Mucosa of stomach (tissue), 1 donor: ENCODE measurements at regions not wholly inside any gene's neighbourhood (a gene's known extent, or its start where the extent isn't known, plus 50 kb on each side); places are given as distances from the start of the nearest gene placed in this dataset.

Source experiments
- H3K27me3 ChIP-seq: one replicate; pipeline ENCODE4 v1.7.0; 2013; ENCODE audit warnings: mild to moderate bottlenecking, low read length; ENCODE audit not compliant: control insufficient read depth, insufficient read depth
- H3K36me3 ChIP-seq: one replicate; pipeline ENCODE4 v1.7.0; 2013; ENCODE audit warnings: low read length; ENCODE audit not compliant: control insufficient read depth, insufficient read depth
- H3K4me1 ChIP-seq: one replicate; pipeline ENCODE4 v1.7.0; 2013; ENCODE audit warnings: mild to moderate bottlenecking, low read length; ENCODE audit not compliant: control insufficient read depth, insufficient read depth
- H3K4me3 ChIP-seq: one replicate; pipeline ENCODE4 v1.7.0; 2013; ENCODE audit warnings: low read length
- H3K9ac ChIP-seq: one replicate; pipeline ENCODE4 v1.7.0; 2013; ENCODE audit warnings: mild to moderate bottlenecking, low read length, moderate library complexity
- H3K9me3 ChIP-seq: one replicate; pipeline ENCODE4 v1.7.0; 2013; ENCODE audit warnings: mild to moderate bottlenecking, low read length, moderate library complexity; ENCODE audit not compliant: control insufficient read depth
- donor health status: Pancreatic carcinoma.

- Histone ChIP-seq H3K9ac (no peak overlapping the region), H3K36me3 (no peaks in the 10 kb centered on the region), H3K4me1 (no peaks in the 10 kb centered on the region), H3K4me3 (no peak overlapping the region), H3K9me3 (no peaks in the 10 kb centered on the region), H3K27me3 (no peaks in the 10 kb centered on the region)
Measured at GRCh38 chr13:22102271-22102670, 431.4 kb downstream of the FGF9 start.

DNA sequence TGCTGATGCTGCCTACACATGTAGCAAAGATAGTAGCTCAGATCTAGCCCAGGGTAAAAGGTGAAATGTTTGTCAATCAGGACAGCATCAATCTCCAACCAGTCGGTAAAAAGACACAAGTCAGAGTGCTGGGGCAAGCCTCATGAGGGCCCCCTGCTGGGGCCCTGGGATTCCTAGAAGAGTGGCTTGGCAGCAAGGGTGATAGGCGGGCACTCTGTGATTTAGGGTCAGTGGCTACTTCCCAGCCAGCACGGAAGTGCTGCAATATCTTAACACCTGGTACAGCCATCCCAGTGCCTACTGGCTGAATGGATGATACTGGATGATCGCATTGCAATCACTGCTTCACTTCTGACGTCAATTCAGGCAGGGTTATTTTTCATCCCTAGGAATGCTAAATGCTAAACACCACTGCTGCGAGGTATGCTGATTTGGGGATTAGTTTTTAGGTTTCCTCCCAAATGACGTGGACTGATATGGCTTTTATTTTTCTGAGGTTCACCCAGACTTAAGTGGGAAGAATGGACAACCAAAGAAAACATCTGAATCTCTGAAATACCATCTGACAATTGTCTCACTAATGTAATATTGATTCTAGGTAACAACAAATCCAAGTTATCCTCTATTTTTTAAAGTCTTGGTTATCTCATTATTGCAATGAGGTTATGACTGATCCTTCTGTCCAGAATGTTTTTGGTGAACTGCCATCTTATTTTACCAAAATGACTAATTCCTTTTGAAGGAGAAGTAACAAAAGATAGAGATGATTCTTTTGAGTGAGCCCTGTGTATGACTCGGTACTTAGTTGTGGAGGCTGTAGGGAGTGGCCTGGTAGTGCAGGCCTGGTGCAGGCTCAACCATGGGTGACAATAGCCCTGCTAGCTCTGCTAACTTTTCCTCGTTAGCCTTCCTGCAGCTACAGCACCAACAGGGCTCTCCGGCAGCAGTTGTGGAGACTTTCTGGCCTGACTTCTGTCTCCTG, 432.5 kb downstream of the FGF9 start:
- Histone ChIP-seq H3K9me3 (no peaks in the 10 kb centered on the region), H3K9ac (no peak overlapping the region), H3K4me3 (no peak overlapping the region), H3K36me3 (no peaks in the 10 kb centered on the region), H3K4me1 (no peaks in the 10 kb centered on the region), H3K27me3 (no peaks in the 10 kb centered on the region)

DNA sequence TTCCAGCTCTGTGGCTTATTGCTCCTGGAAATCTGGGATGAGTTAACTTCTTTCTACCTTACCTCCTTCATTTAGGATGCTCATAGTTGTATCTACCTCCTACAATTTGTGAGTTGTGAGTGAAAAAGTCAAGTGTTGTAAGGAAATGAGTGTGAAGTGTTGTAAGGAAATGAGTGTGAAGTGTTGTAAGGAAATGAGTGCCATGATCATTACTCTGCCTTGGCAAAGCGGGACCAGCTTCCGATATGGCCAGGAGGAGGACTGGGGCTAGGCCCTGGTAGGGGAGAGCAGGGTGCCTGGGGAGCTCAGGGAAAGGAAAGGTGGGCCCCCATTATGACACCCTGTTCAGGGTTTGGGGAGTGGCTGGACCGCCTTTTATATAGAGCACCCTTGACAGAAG, 435.2 kb downstream of the FGF9 start:
- H3K36me3 ChIP-seq = no peaks in the 10 kb centered on the region
- H3K27me3 ChIP-seq = no peaks in the 10 kb centered on the region
- no peak overlapping the region for H3K4me3 ChIP-seq
- no peak overlapping the region for H3K9ac ChIP-seq
- H3K4me1 ChIP-seq = no peaks in the 10 kb centered on the region
- H3K9me3 ChIP-seq = no peaks in the 10 kb centered on the region

DNA sequence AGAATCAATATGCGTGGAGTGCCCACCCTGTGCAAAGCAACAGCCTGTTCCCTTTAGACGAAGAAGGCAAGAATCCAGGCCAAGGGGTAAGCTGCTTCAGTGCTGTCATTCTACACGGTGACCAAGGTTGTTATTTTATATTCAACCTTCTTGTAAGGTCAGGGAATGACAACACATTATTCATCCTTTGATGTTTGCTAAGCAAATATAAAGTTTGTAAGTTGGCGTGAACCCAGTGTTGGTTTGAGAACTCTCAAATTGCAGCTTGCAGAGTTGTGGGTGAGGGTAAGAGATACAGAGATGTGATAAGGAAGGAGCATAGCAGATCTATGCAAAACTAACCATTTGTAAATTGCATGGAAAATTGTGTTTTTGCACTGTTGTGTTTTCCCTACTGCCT, 436.7 kb downstream of the FGF9 start:
- no peak overlapping the region for H3K4me3 ChIP-seq
- no peaks in the 10 kb centered on the region for H3K36me3 ChIP-seq
- H3K4me1 ChIP-seq = no peaks in the 10 kb centered on the region
- no peak overlapping the region for H3K9ac ChIP-seq
- no peaks in the 10 kb centered on the region for H3K9me3 ChIP-seq
- H3K27me3 ChIP-seq = no peaks in the 10 kb centered on the region

- Histone ChIP-seq H3K9ac (no peak overlapping the region), H3K9me3 (no peaks in the 10 kb centered on the region), H3K4me3 (no peak overlapping the region), H3K36me3 (no peaks in the 10 kb centered on the region), H3K27me3 (no peaks in the 10 kb centered on the region), H3K4me1 (no peaks in the 10 kb centered on the region)
Measured at GRCh38 chr13:22108283-22108942, 437.5 kb downstream of the FGF9 start.

- Histone ChIP-seq H3K27me3 (no peaks in the 10 kb centered on the region), H3K4me1 (no peaks in the 10 kb centered on the region), H3K36me3 (no peaks in the 10 kb centered on the region), H3K4me3 (no peak overlapping the region), H3K9me3 (no peaks in the 10 kb centered on the region), H3K9ac (no peak overlapping the region)
Measured at GRCh38 chr13:22108979-22109378, 438.1 kb downstream of the FGF9 start.

DNA sequence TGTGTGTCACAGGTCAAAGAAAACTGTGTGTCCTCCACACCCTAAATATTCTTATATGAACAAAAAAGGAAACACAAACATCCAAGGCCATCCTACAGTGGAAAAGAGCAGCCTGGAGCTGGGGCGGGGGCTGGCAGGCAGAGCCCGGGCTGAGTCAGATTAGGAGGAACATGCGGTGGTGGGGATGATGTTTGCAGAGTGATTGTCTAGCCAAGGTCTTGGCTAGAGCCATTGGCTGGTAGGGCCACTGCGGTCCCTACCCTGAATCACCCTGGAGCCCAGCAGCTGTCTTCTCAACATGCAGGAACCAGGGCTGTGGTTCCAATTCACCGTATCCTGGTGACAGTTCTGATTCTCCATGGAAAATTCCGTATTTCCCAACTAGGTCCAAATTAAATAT, 439.5 kb downstream of the FGF9 start:
- H3K36me3 ChIP-seq = no peaks in the 10 kb centered on the region
- H3K4me1 ChIP-seq = no peaks in the 10 kb centered on the region

DNA sequence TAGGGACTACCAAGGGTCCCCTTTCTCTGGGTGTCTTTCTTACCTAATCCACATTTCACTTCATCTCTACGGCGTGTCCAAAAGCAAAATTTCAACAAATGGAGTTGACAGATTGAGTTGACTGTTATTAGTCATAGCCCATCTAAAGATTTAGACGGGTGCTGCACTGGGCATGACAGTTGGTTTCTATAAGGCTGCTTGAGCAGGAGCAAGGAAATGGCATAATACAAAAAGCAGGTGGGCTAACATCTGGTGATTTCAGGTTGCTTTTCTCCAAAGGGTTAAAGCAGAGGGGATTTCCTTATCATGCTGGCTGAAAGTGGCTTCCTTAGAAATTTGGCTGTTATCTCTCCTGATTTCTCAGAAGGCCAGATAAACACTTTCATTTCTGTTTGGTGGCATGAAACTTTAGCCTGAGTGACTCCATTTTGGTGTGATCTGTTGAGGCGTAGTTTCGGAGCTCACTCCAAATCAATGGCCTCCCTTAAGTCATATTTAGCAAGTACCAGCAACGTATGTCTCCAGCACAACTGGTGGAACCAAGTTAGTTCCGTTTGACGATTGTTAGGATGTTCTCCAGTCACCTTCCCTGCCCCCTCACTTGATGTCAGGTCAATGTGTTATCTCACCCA, 440.4 kb downstream of the FGF9 start:
- H3K9me3 ChIP-seq = no peaks in the 10 kb centered on the region
- no peaks in the 10 kb centered on the region for H3K4me1 ChIP-seq
- H3K9ac ChIP-seq = no peak overlapping the region
- no peaks in the 10 kb centered on the region for H3K27me3 ChIP-seq
- H3K36me3 ChIP-seq = no peaks in the 10 kb centered on the region
- H3K4me3 ChIP-seq = no peak overlapping the region

More for the DNA sequence above, 439.5 kb downstream of the FGF9 start:
- no peak overlapping the region for H3K9ac ChIP-seq
- H3K4me3 ChIP-seq = no peak overlapping the region
- no peaks in the 10 kb centered on the region for H3K9me3 ChIP-seq
- H3K27me3 ChIP-seq = no peaks in the 10 kb centered on the region

- H3K4me1 ChIP-seq = no peaks in the 10 kb centered on the region
- H3K9ac ChIP-seq = no peak overlapping the region
- H3K36me3 ChIP-seq = no peaks in the 10 kb centered on the region
- no peak overlapping the region for H3K4me3 ChIP-seq
- H3K9me3 ChIP-seq = no peaks in the 10 kb centered on the region
- no peaks in the 10 kb centered on the region for H3K27me3 ChIP-seq
Measured at GRCh38 chr13:22111961-22112360, 441.1 kb downstream of the FGF9 start.

GRCh38 chr13:22112956-22113745, 442.3 kb downstream of the FGF9 start:
- Histone ChIP-seq H3K27me3 (no peaks in the 10 kb centered on the region), H3K36me3 (no peaks in the 10 kb centered on the region), H3K4me1 (no peaks in the 10 kb centered on the region), H3K9me3 (no peaks in the 10 kb centered on the region), H3K4me3 (no peak overlapping the region), H3K9ac (no peak overlapping the region)

DNA sequence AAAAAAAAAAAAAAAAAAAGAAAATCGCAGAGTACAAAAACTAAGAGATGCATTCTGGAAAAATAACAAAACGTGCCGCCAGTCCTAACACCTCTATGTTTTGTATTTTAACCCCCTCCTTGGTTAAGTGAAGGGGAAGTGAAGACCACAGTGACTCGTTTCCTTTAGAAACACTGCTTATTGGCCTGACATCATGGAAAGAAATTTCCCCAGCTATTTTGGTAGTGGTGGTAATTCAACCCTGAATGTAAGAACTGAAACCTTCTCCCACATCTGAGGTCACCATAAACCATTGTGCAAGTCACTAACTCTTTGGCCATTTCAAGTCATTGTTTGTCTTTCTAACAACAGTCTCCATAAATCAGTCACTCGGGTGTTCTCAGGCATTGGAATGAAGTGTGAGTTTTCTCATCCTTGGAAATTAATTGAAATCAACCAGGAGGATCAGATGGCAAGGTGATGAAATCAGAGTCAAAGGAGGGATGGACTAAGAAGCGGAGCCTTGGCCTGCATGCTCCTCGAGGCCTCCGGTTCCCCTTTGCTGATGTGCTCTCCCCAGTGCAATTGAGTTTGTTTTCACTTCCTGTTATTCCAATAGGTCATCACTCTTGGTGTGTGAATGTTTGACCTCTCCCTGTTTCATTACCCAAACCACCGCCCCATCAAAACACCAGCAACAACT, 443.9 kb downstream of the FGF9 start:
- H3K4me3 ChIP-seq = no peak overlapping the region
- H3K4me1 ChIP-seq = no peaks in the 10 kb centered on the region
- H3K9ac ChIP-seq = no peak overlapping the region

More for the DNA sequence above, 443.9 kb downstream of the FGF9 start:
- no peaks in the 10 kb centered on the region for H3K27me3 ChIP-seq
- no peaks in the 10 kb centered on the region for H3K36me3 ChIP-seq
- no peaks in the 10 kb centered on the region for H3K9me3 ChIP-seq
